Iris pigment epithelial cell (primary cell): ENCODE measurements at regions not wholly inside any gene's neighbourhood (a gene's known extent, or its start where the extent isn't known, plus 50 kb on each side); places are given as distances from the start of the nearest gene placed in this dataset.

Experiments used
- DNase-seq: peaks from one replicate; pipeline ENCODE4 v3.0.0-alpha.2; 2011; ENCODE audit warnings: low read depth

GRCh38 chr22:47787501-47788227 lies 1025.2 kb downstream of the TBC1D22A start:
- DNase-seq, result no peak

- DNase-seq, result no peak
These were observed 1024.3 kb downstream of the TBC1D22A start for GRCh38 chr22:47786650-47787290.

- no peak for DNase-seq
These were observed 1022.5 kb downstream of the TBC1D22A start for GRCh38 chr22:47784991-47785390.

- no peak for DNase-seq
These were observed 1022.0 kb downstream of the TBC1D22A start for GRCh38 chr22:47784367-47784983.

GRCh38 chr22:47783433-47784366 lies 1021.2 kb downstream of the TBC1D22A start:
- DNase-seq, result no peak

GRCh38 chr22:47782328-47783075 lies 1020.1 kb downstream of the TBC1D22A start:
- no peak for DNase-seq

GRCh38 chr22:47781427-47782111 lies 1019.1 kb downstream of the TBC1D22A start:
- no peak for DNase-seq

- no peak for DNase-seq
These were observed 1018.6 kb downstream of the TBC1D22A start for GRCh38 chr22:47781024-47781423.

- DNase-seq, result no peak
These were observed 1017.9 kb downstream of the TBC1D22A start for GRCh38 chr22:47780281-47780875.

GRCh38 chr22:47779474-47779873 lies 1017.0 kb downstream of the TBC1D22A start:
- no peak for DNase-seq

GRCh38 chr22:47778160-47778658 lies 1015.8 kb downstream of the TBC1D22A start:
- no peak for DNase-seq

- no peak for DNase-seq
These were observed 1015.0 kb downstream of the TBC1D22A start for GRCh38 chr22:47777426-47777825.

GRCh38 chr22:47776329-47776728 lies 1013.9 kb downstream of the TBC1D22A start:
- DNase-seq, result no peak

GRCh38 chr22:47775686-47776085 lies 1013.2 kb downstream of the TBC1D22A start:
- no peak for DNase-seq

GRCh38 chr22:47775191-47775590 lies 1012.7 kb downstream of the TBC1D22A start:
- DNase-seq, result no peak

GRCh38 chr22:47773635-47774034 lies 1011.2 kb downstream of the TBC1D22A start:
- no peak for DNase-seq

- DNase-seq, result no peak
These were observed 1010.4 kb downstream of the TBC1D22A start for GRCh38 chr22:47772864-47773263.

GRCh38 chr22:47769652-47770051 lies 1007.2 kb downstream of the TBC1D22A start:
- DNase-seq, result no peak

GRCh38 chr22:47768027-47768426 lies 1005.6 kb downstream of the TBC1D22A start:
- no peak for DNase-seq

GRCh38 chr22:47767403-47767802 lies 1005.0 kb downstream of the TBC1D22A start:
- DNase-seq, result no peak
